ENCODE measurements at regions not wholly inside any gene's neighbourhood (a gene's known extent, or its start where the extent isn't known, plus 50 kb on each side); places are given as distances from the start of the nearest gene placed in this dataset.
"Not testable (repeated sequence)": the region's sequence is repeated elsewhere in the genome, so short reads cannot be mapped to it uniquely, and the experiment has no call there.

DNA sequence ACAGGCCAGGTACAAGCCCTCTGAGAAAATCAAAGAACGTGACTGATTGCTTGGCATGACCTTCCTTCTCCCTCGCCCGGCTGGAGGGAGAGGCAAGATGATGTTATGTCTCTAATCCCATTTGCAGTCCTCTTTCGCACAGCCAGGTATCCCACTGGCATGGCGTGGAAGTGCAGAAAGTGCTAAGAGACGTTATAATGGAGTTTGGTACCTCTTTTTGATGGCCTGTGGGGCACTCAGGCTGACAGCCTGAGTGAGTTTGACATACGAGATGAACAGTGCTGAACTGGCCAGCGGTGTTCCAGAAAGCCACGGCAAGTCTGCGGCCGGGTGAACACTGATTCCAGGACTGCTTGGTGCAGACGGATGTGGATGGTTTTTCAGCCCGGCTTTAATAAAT, 241.6 kb downstream of the RAB11FIP2 start:
- H3K9ac ChIP-seq (ENCODE audit: low read depth, low read length): no peak overlapping the region

DNA sequence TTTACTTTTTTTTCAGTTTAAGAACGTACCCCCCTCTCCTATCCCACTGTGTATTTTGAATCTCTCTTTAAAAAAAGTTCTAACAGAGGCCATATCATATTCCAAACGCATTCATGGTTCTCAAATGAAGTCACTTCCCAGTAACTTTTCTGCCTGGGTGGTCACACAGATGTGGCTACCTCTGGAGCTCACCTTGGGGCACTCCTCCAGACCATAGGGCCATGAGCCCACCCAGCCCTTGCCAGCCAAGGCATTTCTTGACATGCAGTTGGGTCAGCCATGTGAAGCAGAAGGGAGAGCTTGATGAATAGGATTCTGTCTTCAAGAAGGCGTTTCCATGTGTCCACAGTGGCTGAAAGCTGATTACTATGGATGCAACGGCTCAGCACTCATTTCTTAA, 239.3 kb downstream of the RAB11FIP2 start:
- H3K9me3 ChIP-seq (ENCODE audit: control insufficient read depth, insufficient read depth, low read length): peaks cover 3% of the 10 kb centered on the region
- no peaks in the 10 kb centered on the region for H3K36me3 ChIP-seq (ENCODE audit: insufficient read depth, low read length)
- H3K4me1 ChIP-seq (ENCODE audit: insufficient read depth, low read length): no peaks in the 10 kb centered on the region
- H3K9ac ChIP-seq (ENCODE audit: low read depth, low read length): no peak overlapping the region

More for the DNA sequence above, 241.6 kb downstream of the RAB11FIP2 start:
- Histone ChIP-seq H3K9me3 (ENCODE audit: control insufficient read depth, insufficient read depth, low read length) (no peaks in the 10 kb centered on the region), H3K4me1 (ENCODE audit: insufficient read depth, low read length) (no peaks in the 10 kb centered on the region), H3K36me3 (ENCODE audit: insufficient read depth, low read length) (no peaks in the 10 kb centered on the region)

DNA sequence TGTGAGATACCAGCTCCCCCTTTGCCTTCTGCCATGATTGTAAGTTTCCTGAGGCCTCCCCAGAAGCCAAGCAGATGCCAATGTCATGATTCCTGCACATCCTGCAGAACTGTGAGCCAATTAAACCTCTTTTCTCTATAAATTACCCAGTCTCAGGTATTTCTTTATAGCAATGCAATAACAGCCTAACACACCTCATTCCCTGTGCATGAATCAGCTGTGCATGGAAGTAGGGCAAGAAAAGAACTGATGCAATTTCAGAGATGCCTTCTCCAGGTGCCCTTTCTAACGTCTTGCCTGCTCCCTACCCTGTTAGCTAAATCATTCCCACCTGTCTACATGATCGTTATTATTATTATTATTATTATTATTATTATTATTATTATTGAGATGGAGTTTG, 230.9 kb downstream of the RAB11FIP2 start:
- H3K36me3 ChIP-seq (ENCODE audit: insufficient read depth, low read length); H3K9ac ChIP-seq (ENCODE audit: low read depth, low read length); H3K9me3 ChIP-seq (ENCODE audit: control insufficient read depth, insufficient read depth, low read length); H3K4me1 ChIP-seq (ENCODE audit: insufficient read depth, low read length): not testable (repeated sequence)

DNA sequence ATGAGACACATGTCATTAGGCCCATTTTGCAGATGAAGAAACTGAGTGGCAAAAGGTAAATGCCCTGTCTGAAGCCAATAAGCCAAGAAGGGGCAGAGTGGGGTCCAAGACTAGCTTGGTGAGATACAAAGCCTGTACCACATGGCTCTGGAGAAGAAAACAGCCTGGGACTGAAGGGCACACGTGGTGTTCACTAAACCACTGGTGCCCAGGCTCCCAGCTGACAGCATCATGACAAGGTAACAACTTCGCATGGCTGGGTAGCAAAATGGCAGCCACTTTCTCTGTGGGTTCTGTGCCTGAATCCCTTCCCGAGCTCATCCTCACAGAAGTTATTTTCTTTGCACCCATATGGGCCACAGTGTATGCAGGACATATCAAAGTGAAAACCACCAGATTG, 229.6 kb downstream of the RAB11FIP2 start:
- H3K36me3 ChIP-seq (ENCODE audit: insufficient read depth, low read length): no peaks in the 10 kb centered on the region
- no peaks in the 10 kb centered on the region for H3K4me1 ChIP-seq (ENCODE audit: insufficient read depth, low read length)
- no peak overlapping the region for H3K9ac ChIP-seq (ENCODE audit: low read depth, low read length)
- no peaks in the 10 kb centered on the region for H3K9me3 ChIP-seq (ENCODE audit: control insufficient read depth, insufficient read depth, low read length)

DNA sequence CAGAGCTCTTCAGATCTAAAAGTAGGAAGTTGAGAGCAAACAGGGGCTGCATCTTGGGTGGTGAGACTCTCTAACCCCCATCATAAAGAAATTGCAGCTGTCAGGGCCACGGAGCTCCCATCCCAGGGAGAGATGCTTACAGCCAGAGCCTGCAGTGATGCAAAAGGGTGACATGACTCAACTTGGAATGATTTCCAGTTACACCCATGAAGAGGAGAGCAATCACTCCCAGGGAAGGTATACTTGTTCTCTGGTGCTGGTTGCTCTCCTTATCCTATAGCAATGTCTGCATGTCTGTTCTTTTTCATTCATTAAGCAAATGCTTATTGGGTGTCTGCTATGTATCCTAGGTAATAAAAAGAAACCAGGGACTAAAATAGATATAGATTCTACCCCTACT, 228.0 kb downstream of the RAB11FIP2 start:
- H3K9ac ChIP-seq (ENCODE audit: low read depth, low read length): no peak overlapping the region
- no peaks in the 10 kb centered on the region for H3K9me3 ChIP-seq (ENCODE audit: control insufficient read depth, insufficient read depth, low read length)
- H3K36me3 ChIP-seq (ENCODE audit: insufficient read depth, low read length): no peaks in the 10 kb centered on the region

DNA sequence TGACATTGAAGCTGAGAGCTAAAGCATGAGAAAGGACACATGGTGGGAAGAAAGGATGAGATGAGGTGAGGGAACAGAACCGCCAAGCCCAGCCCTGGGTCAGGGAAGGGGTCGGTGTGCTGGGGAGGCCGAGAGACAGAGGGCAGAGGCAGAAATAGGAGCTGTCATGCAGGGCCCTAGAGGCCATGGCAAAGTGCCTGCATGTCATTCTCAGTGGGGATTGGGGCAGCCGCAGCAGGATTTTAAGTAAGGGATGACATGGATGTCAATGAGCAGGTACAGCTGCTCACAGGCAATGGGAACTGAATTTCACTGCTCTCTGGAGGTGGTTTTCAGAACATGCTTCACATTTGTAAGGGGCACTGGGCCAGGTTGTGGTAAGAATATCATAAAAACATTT, 227.4 kb downstream of the RAB11FIP2 start:
- no peaks in the 10 kb centered on the region for H3K9me3 ChIP-seq (ENCODE audit: control insufficient read depth, insufficient read depth, low read length)
- H3K4me1 ChIP-seq (ENCODE audit: insufficient read depth, low read length): no peaks in the 10 kb centered on the region
- H3K36me3 ChIP-seq (ENCODE audit: insufficient read depth, low read length): no peaks in the 10 kb centered on the region
- H3K9ac ChIP-seq (ENCODE audit: low read depth, low read length): no peak overlapping the region

More for the DNA sequence above, 228.0 kb downstream of the RAB11FIP2 start:
- H3K4me1 ChIP-seq (ENCODE audit: insufficient read depth, low read length): no peaks in the 10 kb centered on the region

DNA sequence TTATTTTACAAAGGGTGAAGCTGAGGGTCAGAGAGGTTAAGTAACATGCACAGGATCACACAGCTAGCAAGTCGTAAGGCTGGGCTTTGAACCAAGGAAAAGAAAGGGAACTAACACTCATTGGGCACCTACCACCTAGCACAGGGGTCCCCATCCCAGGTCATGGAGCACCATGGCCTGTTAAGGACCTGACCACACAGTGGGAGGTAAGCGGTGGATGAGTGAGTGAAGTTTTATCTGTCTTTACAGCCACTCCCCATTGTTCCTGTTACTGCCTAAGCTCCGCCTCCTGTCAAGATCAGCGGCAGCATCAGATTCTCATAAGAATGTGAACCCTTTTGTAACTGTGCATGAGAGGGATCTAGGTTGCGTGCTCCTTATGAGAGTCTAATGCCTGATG, 222.8 kb downstream of the RAB11FIP2 start:
- Histone ChIP-seq H3K4me1 (ENCODE audit: insufficient read depth, low read length) (peaks cover 3% of the 10 kb centered on the region; the same call in 1 of the 2 replicates), H3K9me3 (ENCODE audit: control insufficient read depth, insufficient read depth, low read length) (no peaks in the 10 kb centered on the region), H3K36me3 (ENCODE audit: insufficient read depth, low read length) (no peaks in the 10 kb centered on the region), H3K9ac (ENCODE audit: low read depth, low read length) (no peak overlapping the region)

DNA sequence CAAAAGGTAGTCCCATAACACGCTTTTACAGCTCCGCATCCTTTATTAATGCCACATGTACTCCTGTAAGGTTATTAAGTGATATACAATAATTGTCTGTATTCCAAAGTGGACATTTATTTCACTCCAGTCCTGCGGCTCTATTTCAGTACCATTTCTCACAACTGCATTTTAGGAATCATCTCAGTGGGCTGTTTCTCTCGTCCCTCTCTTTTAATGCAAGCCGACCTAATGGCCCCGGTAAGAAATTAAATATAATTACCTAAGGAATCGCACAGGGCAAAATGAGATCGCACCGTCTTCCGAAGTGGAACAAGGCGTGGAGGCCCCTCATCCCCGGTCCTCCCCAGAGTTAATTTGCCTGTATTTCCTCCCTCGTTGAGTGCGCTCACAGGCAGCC, 216.5 kb downstream of the RAB11FIP2 start:
- Histone ChIP-seq H3K9ac (ENCODE audit: low read depth, low read length) (no peak overlapping the region), H3K4me1 (ENCODE audit: insufficient read depth, low read length) (peaks cover 7% of the 10 kb centered on the region; the same call in 1 of the 2 replicates), H3K9me3 (ENCODE audit: control insufficient read depth, insufficient read depth, low read length) (no peaks in the 10 kb centered on the region; the same call in 1 of the 2 replicates)

DNA sequence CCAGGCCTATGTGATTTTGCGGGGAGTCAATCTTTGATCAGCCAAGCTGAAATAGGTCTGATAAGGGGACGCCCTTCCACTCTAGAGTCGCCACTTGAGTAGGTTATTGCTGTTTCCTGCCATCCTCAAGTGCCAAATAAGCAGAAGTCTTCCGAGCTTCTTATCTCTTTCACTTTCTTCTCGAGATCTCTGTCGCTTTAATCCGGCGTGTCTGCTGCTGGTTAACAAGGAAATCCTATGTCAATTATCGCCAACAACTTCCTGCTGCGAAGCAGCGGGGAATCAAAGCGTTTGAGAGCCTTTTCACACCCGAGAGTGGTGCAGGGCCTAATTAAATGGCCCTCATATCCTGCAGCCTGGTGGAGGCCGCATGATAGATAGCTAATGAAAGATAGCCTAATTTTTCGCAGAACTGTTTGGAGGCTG, 215.9 kb downstream of the RAB11FIP2 start:
- Histone ChIP-seq H3K36me3 (ENCODE audit: insufficient read depth, low read length) (no peaks in the 10 kb centered on the region), H3K9me3 (ENCODE audit: control insufficient read depth, insufficient read depth, low read length) (no peaks in the 10 kb centered on the region; the same call in 1 of the 2 replicates), H3K4me1 (ENCODE audit: insufficient read depth, low read length) (peaks cover 7% of the 10 kb centered on the region; the same call in 1 of the 2 replicates), H3K9ac (ENCODE audit: low read depth, low read length) (no peak overlapping the region)

More for the DNA sequence above, 216.5 kb downstream of the RAB11FIP2 start:
- no peaks in the 10 kb centered on the region for H3K36me3 ChIP-seq (ENCODE audit: insufficient read depth, low read length)

DNA sequence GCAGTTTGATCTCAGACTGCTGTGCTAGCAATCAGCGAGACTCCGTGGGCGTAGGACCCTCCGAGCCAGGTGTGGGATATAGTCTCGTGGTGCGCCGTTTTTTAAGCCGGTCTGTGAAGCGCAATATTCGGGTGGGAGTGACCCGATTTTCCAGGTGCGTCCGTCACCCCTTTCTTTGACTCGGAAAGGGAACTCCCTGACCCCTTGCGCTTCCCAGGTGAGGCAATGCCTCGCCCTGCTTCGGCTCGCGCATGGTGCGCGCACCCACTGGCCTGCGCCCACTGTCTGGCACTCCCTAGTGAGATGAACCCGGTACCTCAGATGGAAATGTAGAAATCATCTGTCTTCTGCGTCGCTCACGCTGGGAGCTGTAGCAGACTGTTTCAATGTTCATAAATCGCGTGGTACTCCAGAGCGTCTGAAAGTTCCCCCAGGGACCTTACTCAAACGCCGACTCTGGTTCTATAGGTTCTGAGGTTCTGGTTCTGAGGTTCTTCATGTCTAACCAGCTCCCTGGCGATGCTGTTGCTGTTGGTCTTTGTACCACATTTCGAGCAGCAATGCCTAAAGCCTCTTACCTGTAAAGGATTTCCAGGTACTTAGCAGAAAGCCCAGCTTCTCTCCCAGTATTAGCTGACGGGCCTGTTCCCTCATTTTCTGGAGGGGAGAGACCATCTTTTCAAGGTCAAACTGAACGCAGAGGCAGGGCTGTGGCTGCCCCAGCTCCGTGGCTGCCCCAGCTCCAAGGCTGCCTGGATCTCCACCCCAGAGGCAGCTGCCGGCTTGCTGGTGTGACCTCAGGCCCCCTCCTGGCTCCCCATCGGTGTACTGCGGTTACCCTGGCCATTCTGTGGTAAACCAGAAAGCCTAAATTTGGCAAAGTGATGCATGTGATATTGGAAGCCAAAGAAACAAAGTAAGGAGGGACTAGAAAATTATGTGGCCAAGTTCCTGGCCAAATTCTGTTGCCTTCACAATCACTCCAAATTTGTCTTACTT, 207.9 kb downstream of the RAB11FIP2 start:
- H3K4me1 ChIP-seq (ENCODE audit: insufficient read depth, low read length); H3K36me3 ChIP-seq (ENCODE audit: insufficient read depth, low read length); H3K9me3 ChIP-seq (ENCODE audit: control insufficient read depth, insufficient read depth, low read length): not testable (repeated sequence)
- peak overlapping the region; percentile 43 for H3K9ac ChIP-seq (ENCODE audit: low read depth, low read length)

DNA sequence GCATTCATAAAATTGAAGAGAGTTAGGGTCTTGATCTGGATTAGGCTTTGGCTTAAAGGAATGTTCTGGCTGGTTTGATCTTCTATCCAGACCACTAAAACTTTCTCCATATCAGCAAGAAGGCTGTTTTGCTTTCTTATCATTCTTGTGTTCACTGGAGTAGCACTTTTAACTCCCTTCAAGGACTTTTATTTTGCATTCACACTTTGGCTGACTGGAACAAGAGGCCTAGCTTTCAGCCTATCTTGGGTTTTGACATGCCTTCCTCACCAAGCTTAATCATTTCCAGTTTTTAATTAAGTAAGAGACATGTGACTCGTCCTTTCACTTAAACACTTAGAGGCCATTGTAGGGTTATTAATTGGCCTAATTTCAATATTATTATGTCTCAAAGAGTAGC, 190.3 kb downstream of the RAB11FIP2 start:
- not testable (repeated sequence) for H3K36me3 ChIP-seq (ENCODE audit: insufficient read depth, low read length); H3K4me1 ChIP-seq (ENCODE audit: insufficient read depth, low read length); H3K9me3 ChIP-seq (ENCODE audit: control insufficient read depth, insufficient read depth, low read length); H3K9ac ChIP-seq (ENCODE audit: low read depth, low read length)

DNA sequence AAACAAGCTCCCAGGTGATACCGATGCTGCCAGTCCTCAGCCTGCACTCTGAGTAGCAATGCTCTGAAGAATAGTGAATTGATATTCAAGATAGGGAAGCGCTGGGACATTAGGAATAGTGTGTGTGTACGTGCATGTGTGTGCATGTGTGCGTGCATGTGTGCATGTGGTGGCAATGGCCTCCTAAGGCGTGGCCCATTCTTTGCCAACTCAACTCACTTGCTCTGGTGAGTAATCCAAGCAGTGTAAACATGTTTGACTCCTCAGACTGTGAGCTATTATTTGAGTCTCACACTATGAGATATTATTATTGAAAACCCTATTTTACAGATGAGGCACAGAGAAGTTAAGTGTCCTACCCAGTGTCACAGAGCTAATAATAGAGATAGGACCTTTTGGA, 186.6 kb downstream of the RAB11FIP2 start:
- Histone ChIP-seq H3K9ac (ENCODE audit: low read depth, low read length) (no peak overlapping the region), H3K4me1 (ENCODE audit: insufficient read depth, low read length) (no peaks in the 10 kb centered on the region), H3K9me3 (ENCODE audit: control insufficient read depth, insufficient read depth, low read length) (no peaks in the 10 kb centered on the region), H3K36me3 (ENCODE audit: insufficient read depth, low read length) (no peaks in the 10 kb centered on the region)

DNA sequence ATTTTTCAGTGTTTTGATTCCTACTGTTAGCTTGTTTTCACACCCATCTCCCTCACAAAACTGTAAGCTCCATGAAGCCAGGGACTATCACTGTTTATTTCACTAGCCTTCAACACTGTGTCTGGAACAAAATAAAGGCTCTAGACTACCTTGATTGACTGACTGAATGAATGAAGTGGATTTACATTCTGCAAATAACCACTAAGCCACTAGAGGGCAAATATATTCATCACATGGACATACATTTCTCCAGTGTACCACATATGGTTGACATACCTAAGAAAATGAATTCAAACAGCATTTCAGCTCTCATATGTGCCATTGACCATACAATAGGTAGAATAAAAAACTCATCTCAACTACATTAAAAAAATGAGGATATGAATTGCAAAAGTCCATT, 185.9 kb downstream of the RAB11FIP2 start:
- Histone ChIP-seq H3K9ac (ENCODE audit: low read depth, low read length) (no peak overlapping the region), H3K4me1 (ENCODE audit: insufficient read depth, low read length) (no peaks in the 10 kb centered on the region), H3K36me3 (ENCODE audit: insufficient read depth, low read length) (no peaks in the 10 kb centered on the region), H3K9me3 (ENCODE audit: control insufficient read depth, insufficient read depth, low read length) (no peaks in the 10 kb centered on the region)

DNA sequence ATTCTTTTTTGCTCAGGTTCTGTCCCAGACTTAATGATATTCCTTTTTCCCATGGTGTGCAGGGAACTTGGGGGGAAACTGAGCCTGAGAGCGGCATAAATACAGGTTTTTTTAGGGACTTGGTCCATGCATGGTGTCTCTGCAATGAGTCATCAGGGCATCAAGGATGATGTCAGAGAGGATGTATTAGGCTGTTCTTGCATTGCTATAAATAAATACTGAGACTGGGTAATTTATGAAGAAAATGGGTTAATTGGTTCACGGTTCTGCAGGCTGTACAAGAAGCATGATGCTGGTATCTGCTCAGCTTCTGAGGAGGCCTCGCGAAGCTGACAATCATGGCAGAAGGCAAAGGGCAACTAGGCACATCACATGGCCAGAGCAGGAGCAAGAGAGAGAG, 185.4 kb downstream of the RAB11FIP2 start:
- no peaks in the 10 kb centered on the region for H3K36me3 ChIP-seq (ENCODE audit: insufficient read depth, low read length)
- no peak overlapping the region for H3K9ac ChIP-seq (ENCODE audit: low read depth, low read length)
- no peaks in the 10 kb centered on the region for H3K4me1 ChIP-seq (ENCODE audit: insufficient read depth, low read length)
- H3K9me3 ChIP-seq (ENCODE audit: control insufficient read depth, insufficient read depth, low read length): no peaks in the 10 kb centered on the region

DNA sequence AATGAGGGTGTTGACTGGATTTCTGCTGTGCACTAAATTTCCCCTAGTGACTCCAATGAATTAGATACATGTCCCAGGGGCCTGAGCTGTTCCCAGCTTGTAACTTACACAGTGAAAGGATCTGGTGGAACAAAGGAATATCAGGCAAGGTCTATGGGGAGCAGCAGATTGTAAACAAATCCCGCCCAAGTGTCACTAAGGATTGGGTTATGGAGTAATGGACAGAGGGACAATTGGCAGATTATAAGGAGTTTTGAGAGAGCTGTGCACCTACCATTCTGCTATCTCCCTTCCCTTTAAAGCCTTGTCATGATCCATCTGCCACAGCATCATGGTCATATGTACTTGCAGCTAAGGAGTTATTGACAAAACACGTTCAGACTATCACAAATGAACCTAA, 183.0 kb downstream of the RAB11FIP2 start:
- no peaks in the 10 kb centered on the region for H3K36me3 ChIP-seq (ENCODE audit: insufficient read depth, low read length)
- H3K9ac ChIP-seq (ENCODE audit: low read depth, low read length): no peak overlapping the region
- no peaks in the 10 kb centered on the region for H3K4me1 ChIP-seq (ENCODE audit: insufficient read depth, low read length)
- no peaks in the 10 kb centered on the region for H3K9me3 ChIP-seq (ENCODE audit: control insufficient read depth, insufficient read depth, low read length)
